CD4-positive, alpha-beta T cell (primary cell): ENCODE measurements at regions not wholly inside any gene's neighbourhood (a gene's known extent, or its start where the extent isn't known, plus 50 kb on each side); places are given as distances from the start of the nearest gene placed in this dataset.

Source experiments
- ATAC-seq: fragments of 200-7000 bp; cut with Tn5 transposase; one replicate; pipeline ENCODE4 v1.10.0; 2022; ENCODE audit warnings: mild to moderate bottlenecking; ENCODE audit not compliant: poor library complexity
- CTCF ChIA-PET: fragments of 350-600 bp; sonication (Branson Sonifier 250); formaldehyde crosslinking; loops from one replicate; lab custom pipeline; 2021; ENCODE audit warnings: antibody characterized with exemption, inconsistent platforms; lab: Charles Lee
- POLR2A ChIA-PET: fragments of 350-600 bp; sonication (Branson Sonifier 250); formaldehyde crosslinking; loops from one replicate; lab custom pipeline; 2021; ENCODE audit warnings: antibody characterized with exemption, inconsistent platforms; lab: Charles Lee
- DNase-seq, 14 experiments: peaks; one replicate each; pipeline ENCODE4 v3.0.0-alpha.2; 2013 to 2020; ENCODE audit warnings: mixed read lengths in 2 of 14
- H3K27ac ChIP-seq, 2 donors: one replicate each; pipeline versions ENCODE4 v1.5.1 to v1.7.0; 2013; ENCODE audit warnings: low read length in 2 of 2, low read depth in 1 of 2, mild to moderate bottlenecking in 1 of 2
- H3K27me3 ChIP-seq, 2 experiments: 1 replicate in 1 of 2; 2 replicates in 1 of 2; pipeline versions ENCODE4 v1.6.1 to v1.7.0; 2013; ENCODE audit warnings: low read length in 2 of 2, control low read depth in 1 of 2, mild to moderate bottlenecking in 1 of 2, moderate library complexity in 1 of 2; ENCODE audit not compliant: insufficient read depth in 2 of 2, control insufficient read depth in 1 of 2
- H3K36me3 ChIP-seq: one replicate; pipeline ENCODE4 v1.6.1; 2013; ENCODE audit warnings: low read length, control low read depth; ENCODE audit not compliant: insufficient read depth
- H3K4me1 ChIP-seq: one replicate; pipeline ENCODE4 v1.6.1; 2013; ENCODE audit warnings: low read length, control low read depth; ENCODE audit not compliant: insufficient read depth
- H3K4me3 ChIP-seq: one replicate; pipeline ENCODE4 v1.5.1; 2013; ENCODE audit warnings: mild to moderate bottlenecking, low read length, moderate library complexity
- H3K9me3 ChIP-seq, 2 experiments: 1 replicate in 1 of 2; 2 replicates in 1 of 2; pipeline versions ENCODE4 v1.6.1 to v1.7.0; 2013; ENCODE audit warnings: low read length in 2 of 2, mild to moderate bottlenecking in 2 of 2, control low read depth in 1 of 2, moderate library complexity in 1 of 2; ENCODE audit not compliant: control insufficient read depth in 1 of 2, insufficient read depth in 1 of 2
- H3K27ac Mint-ChIP-seq: one replicate; pipeline ENCODE4 v1.8.0; 2020; ENCODE audit warnings: mixed read lengths
- H3K27me3 Mint-ChIP-seq: one replicate; pipeline ENCODE4 v1.8.0; 2021; ENCODE audit warnings: mixed read lengths
- H3K36me3 Mint-ChIP-seq: one replicate; pipeline ENCODE4 v1.8.0; 2021; ENCODE audit warnings: low read depth, mixed read lengths
- H3K4me1 Mint-ChIP-seq: one replicate; pipeline ENCODE4 v1.8.0; 2021; ENCODE audit warnings: low read depth, mixed read lengths
- H3K4me3 Mint-ChIP-seq: one replicate; pipeline ENCODE4 v1.8.0; 2020; ENCODE audit warnings: mild to moderate bottlenecking, mixed read lengths
- H3K9me3 Mint-ChIP-seq: one replicate; pipeline ENCODE4 v1.8.0; 2020; ENCODE audit warnings: mixed read lengths
- CTCF ChIP-seq: fragments of 200-600 bp; IDR thresholded peaks from one replicate; pipeline ENCODE4 v1.8.0; 2022; ENCODE audit warnings: antibody characterized with exemption, mild to moderate bottlenecking
- intact Hi-C, 2 experiments: fragments of 100-400 bp; cut with DNase I in 1 of 2; cut with micrococcal nuclease in 1 of 2; formaldehyde crosslinking; loops; one replicate each; pipeline versions ENCODE4 v1.15.1 to v1.9.0; 2023 to 2025; cut with DNase I, micrococcal nuclease

GRCh38 chr10:121290674-121291073 lies 307.6 kb downstream of the FGFR2 start:
- intact Hi-C loops, result no loop called here

GRCh38 chr10:121291376-121291775 lies 306.9 kb downstream of the FGFR2 start:
- Mint-ChIP-seq H3K4me1 (no peaks in the 10 kb centered on the region), H3K27me3 (peaks cover 9% of the 10 kb centered on the region), H3K4me3 (no peak overlapping the region), H3K27ac (no peak overlapping the region), H3K36me3 (no peaks in the 10 kb centered on the region), H3K9me3 (no peaks in the 10 kb centered on the region)
- H3K4me1 ChIP-seq, result no peaks in the 10 kb centered on the region
- ChIA-PET POLR2A (no interaction called here), CTCF (no interaction called here)
- intact Hi-C loops, result no loop called here
- ATAC-seq, result no peak
- H3K27me3 ChIP-seq, result peaks cover 0 to 4% of the 10 kb centered on the region in 2 experiments
- H3K4me3 ChIP-seq, result no peak overlapping the region
- TF ChIP-seq CTCF, result no peak
- no peak overlapping the region for H3K27ac ChIP-seq
- peaks cover 0 to 6% of the 10 kb centered on the region in 2 experiments for H3K9me3 ChIP-seq
- no peaks in the 10 kb centered on the region for H3K36me3 ChIP-seq
- DNase-seq, result no peak

More at GRCh38 chr10:121290674-121291073, 307.6 kb downstream of the FGFR2 start:
- no peak overlapping the region for H3K4me3 ChIP-seq
- H3K27me3 ChIP-seq, result peaks cover 0 to 4% of the 10 kb centered on the region in 2 experiments
- no peak overlapping the region for H3K27ac Mint-ChIP-seq
- H3K9me3 Mint-ChIP-seq, result peaks cover 2% of the 10 kb centered on the region
- H3K9me3 ChIP-seq, result peaks cover 0 to 6% of the 10 kb centered on the region in 2 experiments
- no peaks in the 10 kb centered on the region for H3K36me3 ChIP-seq
- H3K27ac ChIP-seq, result no peak overlapping the region
- no peaks in the 10 kb centered on the region for H3K36me3 Mint-ChIP-seq
- TF ChIP-seq CTCF, result no peak
- DNase-seq (no peak), ATAC-seq (no peak)
- no peak overlapping the region for H3K4me3 Mint-ChIP-seq
- POLR2A ChIA-PET, result no interaction called here
- H3K27me3 Mint-ChIP-seq, result peaks cover 9% of the 10 kb centered on the region
- H3K4me1 Mint-ChIP-seq, result no peaks in the 10 kb centered on the region
- no peaks in the 10 kb centered on the region for H3K4me1 ChIP-seq
- CTCF ChIA-PET, result no interaction called here

- intact Hi-C loops, result no loop called here
- Mint-ChIP-seq H3K27ac (no peak overlapping the region), H3K36me3 (no peaks in the 10 kb centered on the region), H3K4me3 (no peak overlapping the region), H3K9me3 (no peaks in the 10 kb centered on the region), H3K4me1 (no peaks in the 10 kb centered on the region), H3K27me3 (peaks cover 9% of the 10 kb centered on the region)
- ATAC-seq, result no peak
- Histone ChIP-seq H3K36me3 (no peaks in the 10 kb centered on the region), H3K4me3 (no peak overlapping the region), H3K9me3 (peaks cover 0 to 6% of the 10 kb centered on the region in 2 experiments), H3K4me1 (no peaks in the 10 kb centered on the region), H3K27ac (no peak overlapping the region), H3K27me3 (peaks cover 0 to 4% of the 10 kb centered on the region in 2 experiments)
- POLR2A ChIA-PET, result no interaction called here
- no peak for TF ChIP-seq CTCF
- CTCF ChIA-PET, result no interaction called here
- DNase-seq, result no peak
These were observed 306.4 kb downstream of the FGFR2 start for GRCh38 chr10:121291823-121292222.
